HEK293 (cell line): ENCODE measurements at regions not wholly inside any gene's neighbourhood (a gene's known extent, or its start where the extent isn't known, plus 50 kb on each side); places are given as distances from the start of the nearest gene placed in this dataset.

Experiments used
- CTCF ChIA-PET: fragments of 350-600 bp; formaldehyde crosslinking; extraction: SDS; loops from one replicate; lab custom pipeline; 2021; ENCODE audit warnings: antibody characterized with exemption; lab: Yijun Ruan, JAX
- POLR2A ChIA-PET: fragments of 300-600 bp; formaldehyde crosslinking; extraction: SDS; loops from one replicate; lab custom pipeline; 2020; ENCODE audit warnings: antibody characterized with exemption, inconsistent platforms; lab: Yijun Ruan, JAX
- H3K27ac ChIP-seq: fragments of 200-500 bp; sonication (Bioruptor generic); 2 replicates; pipeline ENCODE4 v1.5.1; 2014; ENCODE audit warnings: low read depth, low read length, control low read depth, inconsistent platforms; ENCODE audit errors: extremely low read depth
- H3K36me3 ChIP-seq, 2 experiments: fragments of 200-500 bp in 1 of 2; sonication (Bioruptor generic) in 1 of 2; 1 replicate in 1 of 2; 2 replicates in 1 of 2; pipeline ENCODE4 v1.5.1; 2014 to 2017; ENCODE audit warnings: inconsistent platforms in 2 of 2, low read length in 2 of 2; ENCODE audit not compliant: control insufficient read depth in 2 of 2, insufficient read depth in 1 of 2
- H3K4me1 ChIP-seq: fragments of 200-500 bp; sonication (Bioruptor generic); 2 replicates; pipeline ENCODE4 v1.5.1; 2014; ENCODE audit warnings: mild to moderate bottlenecking, low read length, inconsistent platforms; ENCODE audit not compliant: control insufficient read depth, insufficient read depth
- H3K4me3 ChIP-seq: 2 replicates; pipeline ENCODE4 v1.5.1; 2011; ENCODE audit warnings: low read depth, mild to moderate bottlenecking, control low read depth, low read length, moderate library complexity
- H3K9me3 ChIP-seq: fragments of 200-500 bp; sonication (Bioruptor generic); 2 replicates; pipeline ENCODE4 v1.5.1; 2014; ENCODE audit warnings: low read depth, low read length, inconsistent platforms; ENCODE audit not compliant: control insufficient read depth, insufficient read depth
- GLI4 ChIP-seq: fragments of 450-650 bp; formaldehyde crosslinking; IDR thresholded peaks from 2 replicates; pipeline ENCODE4 v1.5.1; 2016; ENCODE audit warnings: missing biosample characterization, missing genetic modification characterization
- KLF1 ChIP-seq: fragments of 450-650 bp; formaldehyde crosslinking; IDR thresholded peaks from 2 replicates; pipeline ENCODE4 v1.5.1; 2016; ENCODE audit warnings: missing biosample characterization, missing genetic modification characterization
- MYNN ChIP-seq: fragments of 450-650 bp; formaldehyde crosslinking; IDR thresholded peaks from 2 replicates; pipeline ENCODE4 v1.5.1; 2016; ENCODE audit warnings: missing biosample characterization, missing genetic modification characterization, borderline replicate concordance
- OSR2 ChIP-seq: fragments of 450-650 bp; formaldehyde crosslinking; IDR thresholded peaks from 2 replicates; pipeline ENCODE4 v1.5.1; 2016; ENCODE audit warnings: missing biosample characterization, missing genetic modification characterization
- PRDM1 ChIP-seq: fragments of 450-650 bp; formaldehyde crosslinking; IDR thresholded peaks from 2 replicates; pipeline ENCODE4; 2016; ENCODE audit warnings: missing biosample characterization, missing genetic modification characterization
- SETDB1 ChIP-seq: IDR thresholded peaks from one replicate; pipeline ENCODE4 v1.6.1; 2017; ENCODE audit warnings: mild to moderate bottlenecking, low read length, moderate library complexity, mixed read lengths; ENCODE audit not compliant: insufficient read length
- SP2 ChIP-seq: fragments of 450-650 bp; formaldehyde crosslinking; IDR thresholded peaks from 2 replicates; pipeline ENCODE4 v1.5.1; 2016; ENCODE audit warnings: missing biosample characterization, missing genetic modification characterization
- WT1 ChIP-seq: fragments of 450-650 bp; formaldehyde crosslinking; IDR thresholded peaks from 2 replicates; pipeline ENCODE4 v1.5.1; 2016; ENCODE audit warnings: missing biosample characterization, missing genetic modification characterization
- ZBTB20 ChIP-seq: fragments of 450-650 bp; formaldehyde crosslinking; IDR thresholded peaks from 2 replicates; pipeline ENCODE4 v1.5.1; 2016; ENCODE audit warnings: missing biosample characterization, missing genetic modification characterization
- ZFHX2 ChIP-seq: fragments of 450-650 bp; formaldehyde crosslinking; conservative IDR thresholded peaks from 2 replicates; pipeline ENCODE4 v1.5.1; 2016; ENCODE audit warnings: missing biosample characterization, missing genetic modification characterization
- ZNF114 ChIP-seq: fragments of 450-650 bp; formaldehyde crosslinking; IDR thresholded peaks from 2 replicates; pipeline ENCODE4 v1.5.0; 2017; ENCODE audit warnings: missing biosample characterization, missing genetic modification characterization
- ZNF140 ChIP-seq: fragments of 450-650 bp; formaldehyde crosslinking; IDR thresholded peaks from 2 replicates; pipeline ENCODE4 v1.5.1; 2016; ENCODE audit warnings: missing biosample characterization, missing genetic modification characterization
- ZNF23 ChIP-seq: fragments of 450-650 bp; formaldehyde crosslinking; IDR thresholded peaks from 2 replicates; pipeline ENCODE4 v1.5.1; 2016; ENCODE audit warnings: missing biosample characterization, missing genetic modification characterization, borderline replicate concordance
- ZNF600 ChIP-seq: fragments of 450-650 bp; formaldehyde crosslinking; IDR thresholded peaks from 2 replicates; pipeline ENCODE4 v1.5.1; 2016; ENCODE audit warnings: missing biosample characterization, missing genetic modification characterization
- ZNF623 ChIP-seq: fragments of 450-650 bp; formaldehyde crosslinking; IDR thresholded peaks from 2 replicates; pipeline ENCODE4 v1.5.1; 2016; ENCODE audit warnings: missing biosample characterization, missing genetic modification characterization
- TF ChIP-seq, protein P1 (sequence below): fragments of 450-650 bp; formaldehyde crosslinking; IDR thresholded peaks from 2 replicates; pipeline ENCODE4 v1.5.1; 2016; ENCODE audit warnings: missing biosample characterization, missing genetic modification characterization, borderline replicate concordance
- TF ChIP-seq, protein P2 (sequence below): fragments of 450-650 bp; formaldehyde crosslinking; IDR thresholded peaks from 2 replicates; pipeline ENCODE4 v1.5.1; 2017; ENCODE audit warnings: missing biosample characterization, missing genetic modification characterization
- TF ChIP-seq, protein P3 (sequence below): fragments of 450-650 bp; formaldehyde crosslinking; IDR thresholded peaks from 2 replicates; pipeline ENCODE4 v1.5.1; 2016; ENCODE audit warnings: missing biosample characterization, missing genetic modification characterization
- TF ChIP-seq, protein P4 (sequence below): fragments of 450-650 bp; formaldehyde crosslinking; IDR thresholded peaks from 2 replicates; pipeline ENCODE4 v1.5.1; 2016; ENCODE audit warnings: missing biosample characterization, missing genetic modification characterization

DNA sequence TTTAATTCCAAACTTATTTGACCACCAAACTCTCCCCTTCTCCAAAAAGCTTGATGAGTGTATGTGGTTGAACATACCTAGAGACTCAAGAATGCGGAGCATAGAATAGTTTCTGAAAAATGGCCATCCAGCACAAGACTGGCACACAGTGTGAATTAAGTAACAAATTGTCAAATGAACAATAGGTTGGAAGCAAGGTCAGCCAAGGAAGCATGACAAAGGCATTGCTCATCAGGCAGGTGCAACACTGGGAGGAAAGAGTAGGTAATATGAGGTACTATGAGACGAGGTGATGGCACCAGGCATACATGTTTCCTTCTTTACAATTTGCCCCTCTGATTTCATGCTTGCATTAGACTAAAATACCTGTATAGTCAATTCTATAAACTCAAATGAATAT lies 73.7 kb downstream of the DKK1 start (continued):
- TF ChIP-seq, protein P1, sequence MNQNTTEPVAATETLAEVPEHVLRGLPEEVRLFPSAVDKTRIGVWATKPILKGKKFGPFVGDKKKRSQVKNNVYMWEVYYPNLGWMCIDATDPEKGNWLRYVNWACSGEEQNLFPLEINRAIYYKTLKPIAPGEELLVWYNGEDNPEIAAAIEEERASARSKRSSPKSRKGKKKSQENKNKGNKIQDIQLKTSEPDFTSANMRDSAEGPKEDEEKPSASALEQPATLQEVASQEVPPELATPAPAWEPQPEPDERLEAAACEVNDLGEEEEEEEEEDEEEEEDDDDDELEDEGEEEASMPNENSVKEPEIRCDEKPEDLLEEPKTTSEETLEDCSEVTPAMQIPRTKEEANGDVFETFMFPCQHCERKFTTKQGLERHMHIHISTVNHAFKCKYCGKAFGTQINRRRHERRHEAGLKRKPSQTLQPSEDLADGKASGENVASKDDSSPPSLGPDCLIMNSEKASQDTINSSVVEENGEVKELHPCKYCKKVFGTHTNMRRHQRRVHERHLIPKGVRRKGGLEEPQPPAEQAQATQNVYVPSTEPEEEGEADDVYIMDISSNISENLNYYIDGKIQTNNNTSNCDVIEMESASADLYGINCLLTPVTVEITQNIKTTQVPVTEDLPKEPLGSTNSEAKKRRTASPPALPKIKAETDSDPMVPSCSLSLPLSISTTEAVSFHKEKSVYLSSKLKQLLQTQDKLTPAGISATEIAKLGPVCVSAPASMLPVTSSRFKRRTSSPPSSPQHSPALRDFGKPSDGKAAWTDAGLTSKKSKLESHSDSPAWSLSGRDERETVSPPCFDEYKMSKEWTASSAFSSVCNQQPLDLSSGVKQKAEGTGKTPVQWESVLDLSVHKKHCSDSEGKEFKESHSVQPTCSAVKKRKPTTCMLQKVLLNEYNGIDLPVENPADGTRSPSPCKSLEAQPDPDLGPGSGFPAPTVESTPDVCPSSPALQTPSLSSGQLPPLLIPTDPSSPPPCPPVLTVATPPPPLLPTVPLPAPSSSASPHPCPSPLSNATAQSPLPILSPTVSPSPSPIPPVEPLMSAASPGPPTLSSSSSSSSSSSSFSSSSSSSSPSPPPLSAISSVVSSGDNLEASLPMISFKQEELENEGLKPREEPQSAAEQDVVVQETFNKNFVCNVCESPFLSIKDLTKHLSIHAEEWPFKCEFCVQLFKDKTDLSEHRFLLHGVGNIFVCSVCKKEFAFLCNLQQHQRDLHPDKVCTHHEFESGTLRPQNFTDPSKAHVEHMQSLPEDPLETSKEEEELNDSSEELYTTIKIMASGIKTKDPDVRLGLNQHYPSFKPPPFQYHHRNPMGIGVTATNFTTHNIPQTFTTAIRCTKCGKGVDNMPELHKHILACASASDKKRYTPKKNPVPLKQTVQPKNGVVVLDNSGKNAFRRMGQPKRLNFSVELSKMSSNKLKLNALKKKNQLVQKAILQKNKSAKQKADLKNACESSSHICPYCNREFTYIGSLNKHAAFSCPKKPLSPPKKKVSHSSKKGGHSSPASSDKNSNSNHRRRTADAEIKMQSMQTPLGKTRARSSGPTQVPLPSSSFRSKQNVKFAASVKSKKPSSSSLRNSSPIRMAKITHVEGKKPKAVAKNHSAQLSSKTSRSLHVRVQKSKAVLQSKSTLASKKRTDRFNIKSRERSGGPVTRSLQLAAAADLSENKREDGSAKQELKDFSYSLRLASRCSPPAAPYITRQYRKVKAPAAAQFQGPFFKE (tag by site-specific recombination): no peak
- TF ChIP-seq ZBTB20 (tag by site-specific recombination) (no peak), WT1 (no peak), ZNF140 (tag by site-specific recombination) (no peak), ZNF623 (tag by site-specific recombination) (no peak)
- TF ChIP-seq, protein P2, sequence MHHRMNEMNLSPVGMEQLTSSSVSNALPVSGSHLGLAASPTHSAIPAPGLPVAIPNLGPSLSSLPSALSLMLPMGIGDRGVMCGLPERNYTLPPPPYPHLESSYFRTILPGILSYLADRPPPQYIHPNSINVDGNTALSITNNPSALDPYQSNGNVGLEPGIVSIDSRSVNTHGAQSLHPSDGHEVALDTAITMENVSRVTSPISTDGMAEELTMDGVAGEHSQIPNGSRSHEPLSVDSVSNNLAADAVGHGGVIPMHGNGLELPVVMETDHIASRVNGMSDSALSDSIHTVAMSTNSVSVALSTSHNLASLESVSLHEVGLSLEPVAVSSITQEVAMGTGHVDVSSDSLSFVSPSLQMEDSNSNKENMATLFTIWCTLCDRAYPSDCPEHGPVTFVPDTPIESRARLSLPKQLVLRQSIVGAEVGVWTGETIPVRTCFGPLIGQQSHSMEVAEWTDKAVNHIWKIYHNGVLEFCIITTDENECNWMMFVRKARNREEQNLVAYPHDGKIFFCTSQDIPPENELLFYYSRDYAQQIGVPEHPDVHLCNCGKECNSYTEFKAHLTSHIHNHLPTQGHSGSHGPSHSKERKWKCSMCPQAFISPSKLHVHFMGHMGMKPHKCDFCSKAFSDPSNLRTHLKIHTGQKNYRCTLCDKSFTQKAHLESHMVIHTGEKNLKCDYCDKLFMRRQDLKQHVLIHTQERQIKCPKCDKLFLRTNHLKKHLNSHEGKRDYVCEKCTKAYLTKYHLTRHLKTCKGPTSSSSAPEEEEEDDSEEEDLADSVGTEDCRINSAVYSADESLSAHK (tag by site-specific recombination): no peak

DNA sequence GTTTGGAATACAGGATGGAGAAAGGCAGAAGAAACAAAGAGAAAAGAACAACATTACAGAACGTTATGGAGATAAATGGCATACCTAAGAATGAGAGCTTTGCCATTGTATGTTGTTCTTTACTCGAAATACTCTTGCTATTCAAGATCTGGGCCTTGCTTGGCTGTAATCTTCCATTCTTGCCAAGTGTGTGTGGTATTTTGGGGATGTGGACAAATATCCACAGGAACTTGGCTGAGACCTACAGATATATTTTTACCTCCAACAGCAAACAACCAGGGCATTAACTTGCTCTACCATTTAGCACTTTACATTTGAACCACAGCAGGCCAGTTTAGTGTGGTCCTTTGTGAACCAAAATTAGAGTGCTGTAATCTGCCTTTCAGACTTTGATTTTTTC lies 76.3 kb downstream of the DKK1 start:
- POLR2A ChIA-PET: no interaction called here
- no peaks in the 10 kb centered on the region for H3K9me3 ChIP-seq
- no peaks in the 10 kb centered on the region for H3K4me1 ChIP-seq
- TF ChIP-seq KLF1 (tag by site-specific recombination) (no peak), ZNF600 (tag by site-specific recombination) (no peak), ZFHX2 (tag by site-specific recombination) (no peak), ZNF114 (tag by site-specific recombination) (no peak), SP2 (tag by site-specific recombination) (no peak), PRDM1 (tag by site-specific recombination) (no peak), ZNF23 (tag by site-specific recombination) (no peak), MYNN (tag by site-specific recombination) (no peak), OSR2 (no peak), SETDB1 (no peak), GLI4 (tag by site-specific recombination) (no peak)
- TF ChIP-seq, protein P3, sequence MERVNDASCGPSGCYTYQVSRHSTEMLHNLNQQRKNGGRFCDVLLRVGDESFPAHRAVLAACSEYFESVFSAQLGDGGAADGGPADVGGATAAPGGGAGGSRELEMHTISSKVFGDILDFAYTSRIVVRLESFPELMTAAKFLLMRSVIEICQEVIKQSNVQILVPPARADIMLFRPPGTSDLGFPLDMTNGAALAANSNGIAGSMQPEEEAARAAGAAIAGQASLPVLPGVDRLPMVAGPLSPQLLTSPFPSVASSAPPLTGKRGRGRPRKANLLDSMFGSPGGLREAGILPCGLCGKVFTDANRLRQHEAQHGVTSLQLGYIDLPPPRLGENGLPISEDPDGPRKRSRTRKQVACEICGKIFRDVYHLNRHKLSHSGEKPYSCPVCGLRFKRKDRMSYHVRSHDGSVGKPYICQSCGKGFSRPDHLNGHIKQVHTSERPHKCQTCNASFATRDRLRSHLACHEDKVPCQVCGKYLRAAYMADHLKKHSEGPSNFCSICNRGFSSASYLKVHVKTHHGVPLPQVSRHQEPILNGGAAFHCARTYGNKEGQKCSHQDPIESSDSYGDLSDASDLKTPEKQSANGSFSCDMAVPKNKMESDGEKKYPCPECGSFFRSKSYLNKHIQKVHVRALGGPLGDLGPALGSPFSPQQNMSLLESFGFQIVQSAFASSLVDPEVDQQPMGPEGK (tag by site-specific recombination): no peak
- TF ChIP-seq, protein P4, sequence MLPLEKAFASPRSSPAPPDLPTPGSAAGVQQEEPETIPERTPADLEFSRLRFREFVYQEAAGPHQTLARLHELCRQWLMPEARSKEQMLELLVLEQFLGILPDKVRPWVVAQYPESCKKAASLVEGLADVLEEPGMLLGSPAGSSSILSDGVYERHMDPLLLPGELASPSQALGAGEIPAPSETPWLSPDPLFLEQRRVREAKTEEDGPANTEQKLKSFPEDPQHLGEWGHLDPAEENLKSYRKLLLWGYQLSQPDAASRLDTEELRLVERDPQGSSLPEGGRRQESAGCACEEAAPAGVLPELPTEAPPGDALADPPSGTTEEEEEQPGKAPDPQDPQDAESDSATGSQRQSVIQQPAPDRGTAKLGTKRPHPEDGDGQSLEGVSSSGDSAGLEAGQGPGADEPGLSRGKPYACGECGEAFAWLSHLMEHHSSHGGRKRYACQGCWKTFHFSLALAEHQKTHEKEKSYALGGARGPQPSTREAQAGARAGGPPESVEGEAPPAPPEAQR (tag by site-specific recombination): no peak
- TF ChIP-seq, all 188 proteins: peak for 0
- CTCF ChIA-PET: no interaction called here
- H3K36me3 ChIP-seq: no peaks in the 10 kb centered on the region
- H3K4me3 ChIP-seq: no peak overlapping the region
- H3K27ac ChIP-seq: no peak overlapping the region
